Upper lobe of right lung (tissue), 1 donor: ENCODE measurements at regions not wholly inside any gene's neighbourhood (a gene's known extent, or its start where the extent isn't known, plus 50 kb on each side); places are given as distances from the start of the nearest gene placed in this dataset.

ENCODE experiments used
- ATAC-seq: fragments of 200-7000 bp; cut with Tn5 transposase; one replicate; pipeline ENCODE4 v1.9.1; 2020; ENCODE audit warnings: mild to moderate bottlenecking, moderate library complexity
- DNase-seq: peaks from one replicate; pipeline ENCODE4 v3.0.0-alpha.2; 2020
- H3K27ac ChIP-seq: fragments of 200-600 bp; one replicate; pipeline ENCODE4 v1.8.0; 2022
- H3K27me3 ChIP-seq: fragments of 200-600 bp; one replicate; pipeline ENCODE4 v1.8.0; 2022; ENCODE audit warnings: mild to moderate bottlenecking
- H3K36me3 ChIP-seq: fragments of 200-600 bp; one replicate; pipeline ENCODE4 v1.8.0; 2022
- H3K4me1 ChIP-seq: fragments of 200-600 bp; one replicate; pipeline ENCODE4 v1.8.0; 2022
- H3K4me3 ChIP-seq: fragments of 200-600 bp; one replicate; pipeline ENCODE4 v1.8.0; 2022; ENCODE audit warnings: mild to moderate bottlenecking
- H3K9me3 ChIP-seq: fragments of 200-600 bp; one replicate; pipeline ENCODE4 v1.8.0; 2022
- intact Hi-C: fragments of 100-400 bp; cut with DNase I; formaldehyde crosslinking; loops from one replicate; pipeline ENCODE4 v1.11.0; 2022
- TF ChIP-seq, protein P1 (sequence below): fragments of 200-600 bp; IDR thresholded peaks from one replicate; pipeline ENCODE4 v1.8.0; 2022; ENCODE audit warnings: antibody characterized with exemption
- donor health status: DM: no; HTN: yes; CAD: no; lungs with severe emphysema.

DNA sequence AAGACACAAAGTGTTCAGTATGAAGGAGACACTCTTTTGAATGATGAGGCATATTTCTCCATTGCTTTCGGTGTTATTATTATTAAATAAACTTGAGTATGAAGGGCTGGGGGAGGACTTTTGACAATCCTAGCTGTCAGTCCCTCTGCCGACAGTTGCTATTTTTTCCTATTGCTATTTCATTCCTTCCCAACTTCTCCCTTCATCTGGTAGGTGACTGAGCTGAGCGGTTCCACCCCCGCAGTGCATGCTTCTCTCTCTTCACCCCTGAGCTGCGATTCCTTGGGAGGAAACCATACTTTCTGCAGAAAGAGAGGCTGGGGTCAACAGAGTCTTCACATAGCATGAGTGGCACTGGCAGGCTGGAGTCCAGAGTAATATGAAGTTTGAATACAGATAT, 261.2 kb upstream of the TAC1 start:
- ATAC-seq: no peak
- no peaks in the 10 kb centered on the region for H3K36me3 ChIP-seq

DNA sequence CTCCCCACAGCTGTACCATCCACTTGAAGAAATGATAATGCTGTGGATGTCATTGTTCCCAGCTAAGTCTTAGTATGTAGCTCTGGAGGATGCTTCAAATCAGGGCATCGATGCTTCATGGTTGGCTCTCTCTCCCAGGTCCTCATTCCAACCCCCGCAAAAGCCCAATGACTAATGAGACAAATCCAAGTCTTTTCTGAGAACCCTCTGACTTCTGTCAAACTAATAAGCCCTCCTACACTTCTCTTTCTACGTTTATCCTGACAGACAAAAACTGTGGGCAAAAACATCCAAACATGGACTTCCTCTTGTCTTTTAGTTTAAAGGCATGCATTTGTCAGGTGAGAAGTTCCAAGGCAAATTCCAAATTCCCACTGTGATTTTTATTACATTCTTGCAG, 260.4 kb upstream of the TAC1 start:
- Histone ChIP-seq H3K27ac (no peak overlapping the region), H3K36me3 (no peaks in the 10 kb centered on the region), H3K4me3 (no peak overlapping the region), H3K27me3 (no peaks in the 10 kb centered on the region), H3K4me1 (no peaks in the 10 kb centered on the region), H3K9me3 (no peaks in the 10 kb centered on the region)
- intact Hi-C loops: no loop called here
- TF ChIP-seq, protein P1, sequence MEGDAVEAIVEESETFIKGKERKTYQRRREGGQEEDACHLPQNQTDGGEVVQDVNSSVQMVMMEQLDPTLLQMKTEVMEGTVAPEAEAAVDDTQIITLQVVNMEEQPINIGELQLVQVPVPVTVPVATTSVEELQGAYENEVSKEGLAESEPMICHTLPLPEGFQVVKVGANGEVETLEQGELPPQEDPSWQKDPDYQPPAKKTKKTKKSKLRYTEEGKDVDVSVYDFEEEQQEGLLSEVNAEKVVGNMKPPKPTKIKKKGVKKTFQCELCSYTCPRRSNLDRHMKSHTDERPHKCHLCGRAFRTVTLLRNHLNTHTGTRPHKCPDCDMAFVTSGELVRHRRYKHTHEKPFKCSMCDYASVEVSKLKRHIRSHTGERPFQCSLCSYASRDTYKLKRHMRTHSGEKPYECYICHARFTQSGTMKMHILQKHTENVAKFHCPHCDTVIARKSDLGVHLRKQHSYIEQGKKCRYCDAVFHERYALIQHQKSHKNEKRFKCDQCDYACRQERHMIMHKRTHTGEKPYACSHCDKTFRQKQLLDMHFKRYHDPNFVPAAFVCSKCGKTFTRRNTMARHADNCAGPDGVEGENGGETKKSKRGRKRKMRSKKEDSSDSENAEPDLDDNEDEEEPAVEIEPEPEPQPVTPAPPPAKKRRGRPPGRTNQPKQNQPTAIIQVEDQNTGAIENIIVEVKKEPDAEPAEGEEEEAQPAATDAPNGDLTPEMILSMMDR: no peak
- ATAC-seq (no peak), DNase-seq (no peak)

More for the DNA sequence above, 261.2 kb upstream of the TAC1 start:
- Histone ChIP-seq H3K4me1 (no peaks in the 10 kb centered on the region), H3K9me3 (no peaks in the 10 kb centered on the region), H3K27ac (no peak overlapping the region), H3K27me3 (no peaks in the 10 kb centered on the region), H3K4me3 (no peak overlapping the region)
- intact Hi-C loops: no loop called here
- TF ChIP-seq, protein P1: no peak
- DNase-seq: no peak

- no peak for DNase-seq
- intact Hi-C loops: no loop called here
- Histone ChIP-seq H3K36me3 (no peaks in the 10 kb centered on the region), H3K4me3 (no peak overlapping the region), H3K27me3 (no peaks in the 10 kb centered on the region), H3K4me1 (no peaks in the 10 kb centered on the region), H3K27ac (no peak overlapping the region), H3K9me3 (no peaks in the 10 kb centered on the region)
- TF ChIP-seq, protein P1: no peak
- no peak for ATAC-seq
Observed at GRCh38 chr7:97479740-97480290, 252.1 kb upstream of the TAC1 start.

- intact Hi-C loops: no loop called here
- DNase-seq (no peak), ATAC-seq (no peak)
- Histone ChIP-seq H3K9me3 (no peaks in the 10 kb centered on the region), H3K36me3 (no peaks in the 10 kb centered on the region), H3K27ac (no peak overlapping the region), H3K4me3 (no peak overlapping the region), H3K27me3 (no peaks in the 10 kb centered on the region), H3K4me1 (no peaks in the 10 kb centered on the region)
- TF ChIP-seq, protein P1: no peak
Observed at GRCh38 chr7:97480772-97481390, 251.0 kb upstream of the TAC1 start.

GRCh38 chr7:97495487-97495886, 236.4 kb upstream of the TAC1 start:
- Histone ChIP-seq H3K36me3 (no peaks in the 10 kb centered on the region), H3K4me1 (no peaks in the 10 kb centered on the region), H3K27me3 (no peaks in the 10 kb centered on the region), H3K9me3 (no peaks in the 10 kb centered on the region), H3K27ac (no peak overlapping the region), H3K4me3 (no peak overlapping the region)
- DNase-seq (no peak), ATAC-seq (no peak)
- intact Hi-C loops: no loop called here
- TF ChIP-seq, protein P1: no peak

DNA sequence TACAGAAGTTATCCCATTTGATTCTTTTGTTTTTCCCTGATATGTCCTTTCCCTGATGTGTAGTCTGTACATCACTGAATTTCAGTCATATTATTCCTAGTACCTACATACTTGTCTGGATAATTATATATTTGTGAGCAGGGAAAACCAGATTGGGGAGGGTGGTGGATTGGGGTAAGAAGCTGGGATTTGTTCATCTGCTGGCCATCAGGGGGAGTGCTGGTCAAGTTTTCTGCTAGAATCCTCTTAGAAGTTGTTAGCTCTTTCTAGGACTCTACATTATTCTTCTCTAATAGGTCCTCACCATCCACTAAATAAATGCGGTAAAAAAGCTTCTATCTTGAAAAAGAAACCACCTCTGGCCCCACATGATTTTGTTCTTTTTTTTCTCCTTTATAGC, 232.7 kb upstream of the TAC1 start:
- Histone ChIP-seq H3K36me3 (no peaks in the 10 kb centered on the region), H3K4me1 (no peaks in the 10 kb centered on the region), H3K27me3 (no peaks in the 10 kb centered on the region), H3K27ac (no peak overlapping the region), H3K9me3 (no peaks in the 10 kb centered on the region), H3K4me3 (no peak overlapping the region)
- intact Hi-C loops: no loop called here
- DNase-seq (no peak), ATAC-seq (no peak)
- TF ChIP-seq, protein P1: peak; percentile 43
